GM12878 (cell line): ENCODE measurements at regions not wholly inside any gene's neighbourhood (a gene's known extent, or its start where the extent isn't known, plus 50 kb on each side); places are given as distances from the start of the nearest gene placed in this dataset.

Experiments
- ATAC-seq: fragments of 200-7000 bp; cut with Tn5 transposase; 3 replicates; pipeline ENCODE4 v1.9.1; 2020; ENCODE audit warnings: mild to moderate bottlenecking, moderate library complexity
- BruUV-seq: library from RNA; stranded (reverse); fragments of 400-500 nt; replicated peaks from 2 replicates; lab custom pipeline; 2021; lab: Mats Ljungman, UMichigan
- CTCF ChIA-PET: fragments of 300-600 bp; sonication (Branson Sonifier 250); formaldehyde crosslinking; extraction: SDS; loops from one replicate; lab custom pipeline; 2021; ENCODE audit warnings: inconsistent platforms; lab: Yijun Ruan, JAX
- POLR2A ChIA-PET: fragments of 350-600 bp; formaldehyde crosslinking; extraction: SDS; loops from one replicate; lab custom pipeline; 2021; ENCODE audit warnings: inconsistent platforms; lab: Charles Lee
- RAD21 ChIA-PET: fragments of 300-600 bp; sonication (Branson Sonifier 250); formaldehyde crosslinking; loops from one replicate; lab custom pipeline; 2023; ENCODE audit warnings: antibody characterized with exemption; ENCODE audit not compliant: unreplicated experiment; lab: Charles Lee
- SMC1A ChIA-PET: fragments of 300-600 bp; sonication (Branson Sonifier 250); formaldehyde crosslinking; loops from one replicate; lab custom pipeline; 2023; ENCODE audit not compliant: unreplicated experiment, uncharacterized antibody; lab: Charles Lee
- DNase-seq: peaks from one replicate; pipeline ENCODE4 v3.0.0-alpha.2; 2011; ENCODE audit warnings: low read depth, low spot score
- FAIRE-seq: peaks from 3 replicates; lab custom pipeline; 2011; peaks lifted over from hg19 to GRCh38; lab: Jason Lieb, UNC
- H2AFZ ChIP-seq: 2 replicates; pipeline ENCODE4 v1.6.0; 2011; ENCODE audit warnings: low read depth, low read length, control low read depth; ENCODE audit not compliant: control insufficient read depth
- H3K27ac ChIP-seq: 2 replicates; pipeline ENCODE4 v1.5.1; 2011; ENCODE audit warnings: control low read depth; ENCODE audit not compliant: control insufficient read depth, insufficient read depth
- H3K27me3 ChIP-seq, 2 experiments: replicated peaks in 1 of 2; 2 replicates each; pipeline versions ENCODE4 v1.6.0 to v1.6.1; 2011; ENCODE audit warnings: low read length in 1 of 2; ENCODE audit not compliant: control insufficient read depth in 2 of 2, insufficient read depth in 2 of 2
- H3K36me3 ChIP-seq, 2 experiments: 2 replicates each; pipeline ENCODE4 v1.5.1; 2011; ENCODE audit warnings: low read length in 1 of 2; ENCODE audit not compliant: control insufficient read depth in 2 of 2, insufficient read depth in 2 of 2
- H3K4me1 ChIP-seq: 2 replicates; pipeline ENCODE4 v1.6.1; 2011; ENCODE audit warnings: mild to moderate bottlenecking, low read length, moderate library complexity, mixed read lengths; ENCODE audit not compliant: control insufficient read depth, insufficient read depth
- H3K4me2 ChIP-seq: 2 replicates; pipeline ENCODE4 v1.6.0; 2011; ENCODE audit warnings: control low read depth; ENCODE audit not compliant: control insufficient read depth, insufficient read depth
- H3K4me3 ChIP-seq: fragments of 200-600 bp; sonication (generic); 2 replicates; pipeline ENCODE4 v1.5.1; 2016
- H3K79me2 ChIP-seq: 2 replicates; pipeline ENCODE4 v1.6.0; 2011; ENCODE audit warnings: low read length; ENCODE audit not compliant: control insufficient read depth, insufficient read depth
- H3K9ac ChIP-seq: 2 replicates; pipeline ENCODE4 v1.8.0; 2011; ENCODE audit warnings: low read length, control low read depth, mixed read lengths; ENCODE audit not compliant: control insufficient read depth, insufficient read depth
- H3K9me3 ChIP-seq: replicated peaks from 3 replicates; pipeline ENCODE4 v1.5.1; 2011; ENCODE audit warnings: mild to moderate bottlenecking, low read length; ENCODE audit not compliant: control insufficient read depth, insufficient read depth
- H4K20me1 ChIP-seq: 2 replicates; pipeline ENCODE4 v1.6.0; 2011; ENCODE audit not compliant: control insufficient read depth, insufficient read depth
- ASH2L ChIP-seq: fragments of 300-600, 200-600 bp; sonication (generic); IDR thresholded peaks from 2 replicates; pipeline ENCODE4 v1.6.1; 2017; ENCODE audit warnings: low read depth, mild to moderate bottlenecking, borderline replicate concordance
- BCLAF1 ChIP-seq: fragments of 450-650 bp; IDR thresholded peaks from 2 replicates; pipeline ENCODE4 v1.6.1; 2017; ENCODE audit warnings: antibody characterized with exemption, mild to moderate bottlenecking, moderate library complexity
- CEBPZ ChIP-seq: fragments of 150-350 bp; IDR thresholded peaks from 2 replicates; pipeline ENCODE4 v1.6.1; 2016; ENCODE audit warnings: low read depth, low read length
- E4F1 ChIP-seq: fragments of 450-650 bp; IDR thresholded peaks from 2 replicates; pipeline ENCODE4 v1.6.1; 2018; ENCODE audit warnings: borderline replicate concordance, mild to moderate bottlenecking; ENCODE audit not compliant: partially characterized antibody
- EP300 ChIP-seq, 2 experiments: fragments of 150-350 bp in 1 of 2; IDR thresholded peaks; 2 replicates each; pipeline ENCODE4 v1.6.1; 2011 to 2012; ENCODE audit warnings: low read depth in 2 of 2, low read length in 2 of 2, borderline replicate concordance in 1 of 2, improper control_type of control experiment in 1 of 2, inconsistent platforms in 1 of 2; ENCODE audit not compliant: control insufficient read depth in 1 of 2
- MLLT1 ChIP-seq: fragments of 450-650 bp; IDR thresholded peaks from 2 replicates; pipeline ENCODE4 v1.6.1; 2016; ENCODE audit warnings: mild to moderate bottlenecking
- MYC ChIP-seq: IDR thresholded peaks from 2 replicates; pipeline ENCODE4 v1.6.1; 2011; ENCODE audit warnings: mild to moderate bottlenecking, low read length, moderate library complexity, inconsistent platforms; ENCODE audit not compliant: insufficient read depth, insufficient replicate concordance, insufficient read length, severe bottlenecking
- NR2C1 ChIP-seq: fragments of 450-650 bp; IDR thresholded peaks from 2 replicates; pipeline ENCODE4 v1.6.1; 2017; ENCODE audit warnings: antibody characterized with exemption, mild to moderate bottlenecking, moderate library complexity
- POLR2AphosphoS2 ChIP-seq: IDR thresholded peaks from 2 replicates; pipeline ENCODE4 v1.6.1; 2011; ENCODE audit warnings: low read depth, mild to moderate bottlenecking, low read length, improper control_type of control experiment, moderate library complexity
- SMARCA5 ChIP-seq: fragments of 450-650 bp; IDR thresholded peaks from 2 replicates; pipeline ENCODE4 v1.6.1; 2017; ENCODE audit warnings: mild to moderate bottlenecking
- SRF ChIP-seq, 2 experiments: IDR thresholded peaks; 2 replicates each; pipeline ENCODE4 v1.6.1; 2011; ENCODE audit warnings: low read depth in 2 of 2, low read length in 2 of 2, mild to moderate bottlenecking in 1 of 2, moderate library complexity in 1 of 2
- STAT3 ChIP-seq: IDR thresholded peaks from 2 replicates; pipeline ENCODE4 v1.6.1; 2011; ENCODE audit warnings: low read depth, low read length, improper control_type of control experiment
- ZNF217 ChIP-seq: fragments of 450-650 bp; IDR thresholded peaks from 2 replicates; pipeline ENCODE4 v1.6.1; 2017; ENCODE audit warnings: antibody characterized with exemption, mild to moderate bottlenecking
- ZNF274 ChIP-seq: IDR thresholded peaks from one replicate; pipeline ENCODE4 v1.8.0; 2011; ENCODE audit not compliant: insufficient read length, insufficient read depth
- WGBS: methylation state at CpG from one replicate; pipeline ENCODE4 v1.1.6; 2016; ENCODE audit warnings: low lambda C conversion rate; ENCODE audit not compliant: insufficient replicate concordance, insufficient coverage; ENCODE audit errors: missing lambda C conversion rate; 5-methylcytosine and 5-hydroxymethylcytosine counted together
- in situ Hi-C: fragments of 300-500 bp; cut with MboI; formaldehyde crosslinking; loops from 9 replicates; pipeline ENCODE4 v1.14.3; 2018; ENCODE audit warnings: mixed read lengths
- intact Hi-C: fragments of 100-400 bp; cut with micrococcal nuclease; formaldehyde crosslinking; loops from one replicate; pipeline ENCODE4 v1.14.2; 2022; ENCODE audit not compliant: unreplicated experiment

- Histone ChIP-seq H2AFZ (no peak overlapping the region), H4K20me1 (no peaks in the 10 kb centered on the region), H3K36me3 (no peaks in the 10 kb centered on the region), H3K9me3 (no peaks in the 10 kb centered on the region), H3K27ac (no peak overlapping the region), H3K4me1 (no peaks in the 10 kb centered on the region), H3K27me3 (no peaks in the 10 kb centered on the region), H3K9ac (no peak overlapping the region), H3K79me2 (no peaks in the 10 kb centered on the region), H3K4me3 (no peak overlapping the region), H3K4me2 (no peak overlapping the region)
- WGBS: 0% methylated on average over 1 of the region's 1 CpG
- ChIA-PET CTCF (no interaction called here), RAD21 (no interaction called here), SMC1A (interaction anchor here (0.6 kb wide), 1 partner anchor 293 kb away, joined by 3 read pairs; no protein-coding TSS in a partner anchor), POLR2A (no interaction called here)
- in situ Hi-C loops (no loop called here), intact Hi-C loops (no loop called here)
- no peak for ATAC-seq
- no TSS peak for BruUV-seq
- DNase-seq: no peak
- FAIRE-seq: no peak
- TF ChIP-seq POLR2AphosphoS2 (no peak), ASH2L (no peak), ZNF217 (no peak), SRF (IDR thresholded peaks at IDR 0.05; ENCODE audit: low read depth in 2 of 2, low read length in 2 of 2) (no peak), E4F1 (no peak), MLLT1 (no peak), BCLAF1 (no peak), NR2C1 (no peak), CEBPZ (no peak), ZNF274 (no peak), STAT3 (no peak), EP300 (IDR thresholded peaks at IDR 0.05; ENCODE audit: borderline replicate concordance in 1 of 2, control insufficient read depth in 1 of 2, low read depth in 2 of 2, low read length in 2 of 2) (no peak), SMARCA5 (no peak), MYC (no peak)
Observed at GRCh38 chr2:150066490-150066889, 421.0 kb downstream of the RND3 start.
